Tibial nerve (tissue), 4 donors: ENCODE measurements at regions not wholly inside any gene's neighbourhood (a gene's known extent, or its start where the extent isn't known, plus 50 kb on each side); places are given as distances from the start of the nearest gene placed in this dataset.

Experiments used
- CTCF ChIP-seq, 5 experiments: fragments of 200-600 bp in 3 of 5; fragments of 450-650 bp in 2 of 5; sonication (generic) in 3 of 5; IDR thresholded peaks; one replicate each; pipeline ENCODE4 v1.5.1; 2016 to 2019; ENCODE audit warnings: antibody characterized with exemption in 5 of 5, mild to moderate bottlenecking in 3 of 5, moderate library complexity in 2 of 5
- EP300 ChIP-seq, 2 donors: sonication (generic); formaldehyde crosslinking; IDR thresholded peaks; one replicate each; pipeline ENCODE4 v1.6.1; 2017; ENCODE audit warnings: antibody characterized with exemption in 2 of 2, mild to moderate bottlenecking in 1 of 2
- POLR2A ChIP-seq, 2 donors: fragments of 450-650 bp; IDR thresholded peaks; one replicate each; pipeline ENCODE4 v1.6.1; 2017; ENCODE audit warnings: antibody characterized with exemption in 2 of 2, mild to moderate bottlenecking in 2 of 2, moderate library complexity in 2 of 2

GRCh38 chr3:185306847-185307246, 53.0 kb upstream of the EHHADH start:
- no peak for TF ChIP-seq CTCF (IDR thresholded peaks at IDR 0.05)
- no peak for TF ChIP-seq POLR2A (IDR thresholded peaks at IDR 0.05)
- TF ChIP-seq EP300 (IDR thresholded peaks at IDR 0.05) = no peak
